ENCODE measurements at regions not wholly inside any gene's neighbourhood (a gene's known extent, or its start where the extent isn't known, plus 50 kb on each side); places are given as distances from the start of the nearest gene placed in this dataset.
A peak's percentile ranks its signal among the peaks of the same experiment; 100 is the strongest.

GRCh38 chr5:133682451-133682850 lies 70.1 kb upstream of the FSTL4 start:
- DNase-seq, result no peak

- no peak for DNase-seq
These were observed 69.6 kb upstream of the FSTL4 start for GRCh38 chr5:133681896-133682295.

DNA sequence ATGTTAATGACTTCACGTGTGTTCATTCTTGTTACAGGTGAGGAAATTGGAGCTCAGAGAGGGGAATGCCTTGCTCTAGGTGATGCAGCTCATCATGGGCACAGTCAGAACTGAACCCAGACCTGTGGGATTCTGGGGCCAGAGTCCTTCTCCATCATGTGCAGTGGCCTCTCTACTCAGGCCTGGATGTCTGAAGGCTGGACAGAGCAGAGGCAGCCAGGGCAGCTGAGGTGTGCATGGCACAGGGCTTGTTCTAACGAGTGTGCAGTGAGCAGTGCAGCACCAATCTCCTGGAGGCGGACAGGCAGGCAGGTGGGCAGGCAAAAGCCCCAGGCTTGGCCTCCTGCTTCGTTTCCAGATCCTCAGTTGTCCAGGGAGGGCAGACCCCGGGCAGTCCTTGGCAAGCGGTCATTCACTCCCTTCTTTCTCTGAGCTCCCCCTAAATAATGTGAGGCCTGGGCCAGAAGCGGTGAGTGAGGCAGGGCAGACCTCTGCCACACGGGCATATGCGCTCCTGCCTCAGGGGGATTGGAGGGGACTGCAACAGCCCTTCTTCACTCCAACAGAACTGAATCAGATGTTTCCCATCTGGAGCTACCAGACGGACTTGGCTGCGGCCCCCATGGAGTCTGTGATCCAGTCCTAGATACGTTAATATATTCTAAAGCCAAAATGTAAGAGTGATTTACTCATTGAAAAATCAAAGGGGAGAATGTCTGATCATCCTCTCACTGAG lies 68.7 kb upstream of the FSTL4 start:
- no peak for DNase-seq

- no peak for DNase-seq
These were observed 67.2 kb upstream of the FSTL4 start for GRCh38 chr5:133679534-133679933.

GRCh38 chr5:133675376-133676154 lies 63.2 kb upstream of the FSTL4 start:
- DNase-seq, result no peak

- no peak for DNase-seq
These were observed 58.0 kb upstream of the FSTL4 start for GRCh38 chr5:133670336-133670735.

- DNase-seq, result no peak
These were observed 57.1 kb upstream of the FSTL4 start for GRCh38 chr5:133669472-133669871.

DNA sequence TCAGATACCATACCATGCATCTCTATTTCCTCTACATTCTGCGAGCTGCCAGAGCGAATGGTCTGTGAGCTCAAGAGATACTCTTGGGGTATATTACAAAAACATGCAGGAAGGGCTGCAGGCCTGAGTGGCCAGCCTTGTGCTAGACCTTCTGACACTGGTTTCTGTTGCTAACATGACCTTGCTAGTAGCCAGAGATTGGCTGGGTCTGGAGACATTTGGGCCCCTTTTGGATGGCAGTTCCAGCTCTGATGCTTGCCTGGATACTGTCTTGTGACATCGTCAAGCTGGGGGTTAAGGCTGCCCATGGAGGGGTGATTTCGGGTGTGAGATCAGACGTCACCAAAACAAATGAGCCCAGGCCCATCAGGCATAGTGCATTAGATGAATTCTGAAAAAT lies 56.1 kb upstream of the FSTL4 start:
- no peak for DNase-seq

DNA sequence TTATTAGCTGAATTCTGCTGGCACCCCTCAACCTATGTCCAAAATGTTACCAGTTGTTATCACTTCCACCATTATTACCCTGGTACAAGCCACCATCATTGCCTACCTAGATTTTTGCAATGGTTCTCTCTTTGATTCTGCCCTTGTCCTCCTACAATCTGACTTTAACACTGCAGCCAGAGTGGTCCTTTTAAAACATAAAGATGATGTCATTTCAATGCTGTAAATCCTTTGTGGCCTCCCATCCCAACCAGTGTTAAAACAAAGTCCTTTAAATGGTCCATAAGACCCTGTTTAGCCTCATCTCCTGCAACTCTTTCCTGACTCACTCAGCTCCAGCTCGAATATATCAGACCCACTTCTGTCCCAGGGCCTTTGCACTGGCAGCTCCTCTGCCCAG lies 54.9 kb upstream of the FSTL4 start:
- DNase-seq, result no peak

DNA sequence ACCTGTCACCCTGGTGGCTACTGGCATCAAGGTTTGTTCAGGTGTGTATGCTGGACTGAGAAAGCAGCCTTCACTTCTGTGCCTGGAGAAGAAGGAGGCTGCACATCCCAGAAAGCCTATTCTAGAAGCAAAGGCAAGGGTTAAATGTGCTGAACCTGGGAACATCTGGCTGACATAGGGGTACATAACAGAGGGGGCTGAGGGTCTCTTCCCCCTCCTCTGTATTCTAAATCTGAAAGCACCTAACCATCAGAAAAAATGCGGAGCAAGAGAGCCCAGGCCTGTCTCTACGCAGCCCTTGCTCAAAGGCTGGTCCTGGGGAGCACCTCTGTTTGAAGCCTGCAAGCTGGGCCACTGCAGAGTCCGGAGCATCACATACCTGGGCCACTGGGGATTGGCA lies 53.2 kb upstream of the FSTL4 start:
- no peak for DNase-seq

GRCh38 chr5:133664422-133664821 lies 52.1 kb upstream of the FSTL4 start:
- no peak for DNase-seq

GRCh38 chr5:133663397-133664054 lies 51.2 kb upstream of the FSTL4 start:
- DNase-seq, result peak in 1 of 3 donors; percentile 21

DNA sequence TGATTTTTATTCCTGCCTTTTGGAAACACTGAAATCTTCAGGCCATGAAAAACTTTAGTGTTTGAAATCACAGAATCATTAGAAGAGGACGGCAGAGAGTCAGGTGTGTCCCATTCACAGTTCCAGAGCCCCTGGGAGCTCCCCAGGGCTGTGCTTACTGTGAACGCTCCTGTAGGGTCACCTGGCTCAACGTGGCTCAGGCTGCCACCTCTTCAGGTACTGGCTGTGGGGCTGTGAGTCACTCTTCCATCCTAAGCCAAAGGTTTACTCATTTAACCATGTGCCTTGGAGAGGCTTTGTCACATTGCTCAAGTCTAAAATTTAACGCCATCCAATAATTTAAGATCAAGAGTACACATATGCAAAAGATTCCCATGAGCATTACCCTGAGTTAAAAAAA lies 50.2 kb upstream of the FSTL4 start:
- no peak for DNase-seq
